ENCODE measurements at regions not wholly inside any gene's neighbourhood (a gene's known extent, or its start where the extent isn't known, plus 50 kb on each side); places are given as distances from the start of the nearest gene placed in this dataset.

DNA sequence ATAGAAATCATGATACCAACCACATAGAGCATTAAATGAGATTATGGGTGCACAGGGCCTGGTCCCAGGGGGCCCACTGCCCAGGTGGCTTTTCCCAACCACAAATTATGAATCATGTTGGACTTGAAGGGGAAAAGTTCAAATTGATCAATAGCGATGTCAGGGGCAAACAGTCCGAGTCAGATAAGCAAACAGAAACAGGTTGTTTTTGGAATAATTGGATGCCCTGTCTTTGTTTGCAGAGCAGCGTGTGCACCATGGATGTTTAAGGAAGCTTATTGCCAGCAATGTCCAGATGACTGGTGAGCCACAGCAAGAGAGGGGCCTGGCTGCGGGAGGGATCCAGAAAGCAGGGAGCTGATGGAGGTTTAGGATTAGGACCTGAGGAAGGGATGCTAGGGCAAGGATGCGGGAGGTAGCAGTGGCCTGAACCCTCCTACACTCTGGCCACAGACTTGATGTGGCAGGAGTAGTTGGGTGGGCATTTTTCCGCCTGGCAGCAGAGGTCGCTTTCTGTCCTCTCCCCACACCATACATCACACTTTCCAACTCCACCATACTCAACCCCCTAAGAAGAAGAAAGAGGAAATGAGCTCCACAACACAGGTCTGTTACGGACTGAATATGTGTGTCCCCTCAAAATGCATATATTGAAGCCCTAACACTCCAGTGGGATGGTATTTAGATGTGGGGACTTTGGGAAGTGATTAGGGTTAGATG, 266.4 kb upstream of the RPL38 start (continued):
- TF ChIP-seq, protein P1, sequence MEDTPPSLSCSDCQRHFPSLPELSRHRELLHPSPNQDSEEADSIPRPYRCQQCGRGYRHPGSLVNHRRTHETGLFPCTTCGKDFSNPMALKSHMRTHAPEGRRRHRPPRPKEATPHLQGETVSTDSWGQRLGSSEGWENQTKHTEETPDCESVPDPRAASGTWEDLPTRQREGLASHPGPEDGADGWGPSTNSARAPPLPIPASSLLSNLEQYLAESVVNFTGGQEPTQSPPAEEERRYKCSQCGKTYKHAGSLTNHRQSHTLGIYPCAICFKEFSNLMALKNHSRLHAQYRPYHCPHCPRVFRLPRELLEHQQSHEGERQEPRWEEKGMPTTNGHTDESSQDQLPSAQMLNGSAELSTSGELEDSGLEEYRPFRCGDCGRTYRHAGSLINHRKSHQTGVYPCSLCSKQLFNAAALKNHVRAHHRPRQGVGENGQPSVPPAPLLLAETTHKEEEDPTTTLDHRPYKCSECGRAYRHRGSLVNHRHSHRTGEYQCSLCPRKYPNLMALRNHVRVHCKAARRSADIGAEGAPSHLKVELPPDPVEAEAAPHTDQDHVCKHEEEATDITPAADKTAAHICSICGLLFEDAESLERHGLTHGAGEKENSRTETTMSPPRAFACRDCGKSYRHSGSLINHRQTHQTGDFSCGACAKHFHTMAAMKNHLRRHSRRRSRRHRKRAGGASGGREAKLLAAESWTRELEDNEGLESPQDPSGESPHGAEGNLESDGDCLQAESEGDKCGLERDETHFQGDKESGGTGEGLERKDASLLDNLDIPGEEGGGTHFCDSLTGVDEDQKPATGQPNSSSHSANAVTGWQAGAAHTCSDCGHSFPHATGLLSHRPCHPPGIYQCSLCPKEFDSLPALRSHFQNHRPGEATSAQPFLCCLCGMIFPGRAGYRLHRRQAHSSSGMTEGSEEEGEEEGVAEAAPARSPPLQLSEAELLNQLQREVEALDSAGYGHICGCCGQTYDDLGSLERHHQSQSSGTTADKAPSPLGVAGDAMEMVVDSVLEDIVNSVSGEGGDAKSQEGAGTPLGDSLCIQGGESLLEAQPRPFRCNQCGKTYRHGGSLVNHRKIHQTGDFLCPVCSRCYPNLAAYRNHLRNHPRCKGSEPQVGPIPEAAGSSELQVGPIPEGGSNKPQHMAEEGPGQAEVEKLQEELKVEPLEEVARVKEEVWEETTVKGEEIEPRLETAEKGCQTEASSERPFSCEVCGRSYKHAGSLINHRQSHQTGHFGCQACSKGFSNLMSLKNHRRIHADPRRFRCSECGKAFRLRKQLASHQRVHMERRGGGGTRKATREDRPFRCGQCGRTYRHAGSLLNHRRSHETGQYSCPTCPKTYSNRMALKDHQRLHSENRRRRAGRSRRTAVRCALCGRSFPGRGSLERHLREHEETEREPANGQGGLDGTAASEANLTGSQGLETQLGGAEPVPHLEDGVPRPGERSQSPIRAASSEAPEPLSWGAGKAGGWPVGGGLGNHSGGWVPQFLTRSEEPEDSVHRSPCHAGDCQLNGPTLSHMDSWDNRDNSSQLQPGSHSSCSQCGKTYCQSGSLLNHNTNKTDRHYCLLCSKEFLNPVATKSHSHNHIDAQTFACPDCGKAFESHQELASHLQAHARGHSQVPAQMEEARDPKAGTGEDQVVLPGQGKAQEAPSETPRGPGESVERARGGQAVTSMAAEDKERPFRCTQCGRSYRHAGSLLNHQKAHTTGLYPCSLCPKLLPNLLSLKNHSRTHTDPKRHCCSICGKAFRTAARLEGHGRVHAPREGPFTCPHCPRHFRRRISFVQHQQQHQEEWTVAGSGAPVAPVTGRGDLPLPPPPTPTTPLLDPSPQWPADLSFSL (CRISPR knock-in tag; IDR thresholded peaks at IDR 0.05) = no peak
- TF ChIP-seq, protein P2, sequence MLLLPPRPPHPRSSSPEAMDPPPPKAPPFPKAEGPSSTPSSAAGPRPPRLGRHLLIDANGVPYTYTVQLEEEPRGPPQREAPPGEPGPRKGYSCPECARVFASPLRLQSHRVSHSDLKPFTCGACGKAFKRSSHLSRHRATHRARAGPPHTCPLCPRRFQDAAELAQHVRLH (CRISPR knock-in tag; IDR thresholded peaks at IDR 0.05; ENCODE audit: borderline replicate concordance, low read depth) = 0 out of 2 replicates have a peak, but pooled peaks have one; percentile 33
- no peak for TF ChIP-seq ZFP82 (CRISPR knock-in tag; IDR thresholded peaks at IDR 0.05; ENCODE audit: borderline replicate concordance)
- TF ChIP-seq, protein P3, sequence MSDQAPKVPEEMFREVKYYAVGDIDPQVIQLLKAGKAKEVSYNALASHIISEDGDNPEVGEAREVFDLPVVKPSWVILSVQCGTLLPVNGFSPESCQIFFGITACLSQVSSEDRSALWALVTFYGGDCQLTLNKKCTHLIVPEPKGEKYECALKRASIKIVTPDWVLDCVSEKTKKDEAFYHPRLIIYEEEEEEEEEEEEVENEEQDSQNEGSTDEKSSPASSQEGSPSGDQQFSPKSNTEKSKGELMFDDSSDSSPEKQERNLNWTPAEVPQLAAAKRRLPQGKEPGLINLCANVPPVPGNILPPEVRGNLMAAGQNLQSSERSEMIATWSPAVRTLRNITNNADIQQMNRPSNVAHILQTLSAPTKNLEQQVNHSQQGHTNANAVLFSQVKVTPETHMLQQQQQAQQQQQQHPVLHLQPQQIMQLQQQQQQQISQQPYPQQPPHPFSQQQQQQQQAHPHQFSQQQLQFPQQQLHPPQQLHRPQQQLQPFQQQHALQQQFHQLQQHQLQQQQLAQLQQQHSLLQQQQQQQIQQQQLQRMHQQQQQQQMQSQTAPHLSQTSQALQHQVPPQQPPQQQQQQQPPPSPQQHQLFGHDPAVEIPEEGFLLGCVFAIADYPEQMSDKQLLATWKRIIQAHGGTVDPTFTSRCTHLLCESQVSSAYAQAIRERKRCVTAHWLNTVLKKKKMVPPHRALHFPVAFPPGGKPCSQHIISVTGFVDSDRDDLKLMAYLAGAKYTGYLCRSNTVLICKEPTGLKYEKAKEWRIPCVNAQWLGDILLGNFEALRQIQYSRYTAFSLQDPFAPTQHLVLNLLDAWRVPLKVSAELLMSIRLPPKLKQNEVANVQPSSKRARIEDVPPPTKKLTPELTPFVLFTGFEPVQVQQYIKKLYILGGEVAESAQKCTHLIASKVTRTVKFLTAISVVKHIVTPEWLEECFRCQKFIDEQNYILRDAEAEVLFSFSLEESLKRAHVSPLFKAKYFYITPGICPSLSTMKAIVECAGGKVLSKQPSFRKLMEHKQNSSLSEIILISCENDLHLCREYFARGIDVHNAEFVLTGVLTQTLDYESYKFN (CRISPR knock-in tag; conservative IDR thresholded peaks at IDR 0.05) = peak; percentile 81
- no peak for TF ChIP-seq SOX6 (IDR thresholded peaks at IDR 0.05)
- TF ChIP-seq SOX6 (CRISPR knock-in tag; IDR thresholded peaks at IDR 0.05) = peak; percentile 84
- TF ChIP-seq, protein P4, sequence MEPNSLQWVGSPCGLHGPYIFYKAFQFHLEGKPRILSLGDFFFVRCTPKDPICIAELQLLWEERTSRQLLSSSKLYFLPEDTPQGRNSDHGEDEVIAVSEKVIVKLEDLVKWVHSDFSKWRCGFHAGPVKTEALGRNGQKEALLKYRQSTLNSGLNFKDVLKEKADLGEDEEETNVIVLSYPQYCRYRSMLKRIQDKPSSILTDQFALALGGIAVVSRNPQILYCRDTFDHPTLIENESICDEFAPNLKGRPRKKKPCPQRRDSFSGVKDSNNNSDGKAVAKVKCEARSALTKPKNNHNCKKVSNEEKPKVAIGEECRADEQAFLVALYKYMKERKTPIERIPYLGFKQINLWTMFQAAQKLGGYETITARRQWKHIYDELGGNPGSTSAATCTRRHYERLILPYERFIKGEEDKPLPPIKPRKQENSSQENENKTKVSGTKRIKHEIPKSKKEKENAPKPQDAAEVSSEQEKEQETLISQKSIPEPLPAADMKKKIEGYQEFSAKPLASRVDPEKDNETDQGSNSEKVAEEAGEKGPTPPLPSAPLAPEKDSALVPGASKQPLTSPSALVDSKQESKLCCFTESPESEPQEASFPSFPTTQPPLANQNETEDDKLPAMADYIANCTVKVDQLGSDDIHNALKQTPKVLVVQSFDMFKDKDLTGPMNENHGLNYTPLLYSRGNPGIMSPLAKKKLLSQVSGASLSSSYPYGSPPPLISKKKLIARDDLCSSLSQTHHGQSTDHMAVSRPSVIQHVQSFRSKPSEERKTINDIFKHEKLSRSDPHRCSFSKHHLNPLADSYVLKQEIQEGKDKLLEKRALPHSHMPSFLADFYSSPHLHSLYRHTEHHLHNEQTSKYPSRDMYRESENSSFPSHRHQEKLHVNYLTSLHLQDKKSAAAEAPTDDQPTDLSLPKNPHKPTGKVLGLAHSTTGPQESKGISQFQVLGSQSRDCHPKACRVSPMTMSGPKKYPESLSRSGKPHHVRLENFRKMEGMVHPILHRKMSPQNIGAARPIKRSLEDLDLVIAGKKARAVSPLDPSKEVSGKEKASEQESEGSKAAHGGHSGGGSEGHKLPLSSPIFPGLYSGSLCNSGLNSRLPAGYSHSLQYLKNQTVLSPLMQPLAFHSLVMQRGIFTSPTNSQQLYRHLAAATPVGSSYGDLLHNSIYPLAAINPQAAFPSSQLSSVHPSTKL (CRISPR knock-in tag; IDR thresholded peaks at IDR 0.05) = peak; percentile 77
- TF ChIP-seq CREM (IDR thresholded peaks at IDR 0.05) = no peak
- TF ChIP-seq CREM (CRISPR knock-in tag; IDR thresholded peaks at IDR 0.05) = no peak

Data from HepG2 (cell line).